Parathyroid adenoma (tissue), 2 donors: ENCODE measurements at regions not wholly inside any gene's neighbourhood (a gene's known extent, or its start where the extent isn't known, plus 50 kb on each side); places are given as distances from the start of the nearest gene placed in this dataset.

Experiments used
- H2AFZ ChIP-seq: fragments of 300-600 bp; sonication (generic); one replicate; pipeline ENCODE4 v1.7.0; 2017; ENCODE audit warnings: antibody characterized with exemption, mild to moderate bottlenecking
- H3K27ac ChIP-seq: fragments of 300-600 bp; sonication (generic); one replicate; pipeline ENCODE4 v1.7.0; 2017
- H3K27me3 ChIP-seq: fragments of 300-600 bp; sonication (generic); one replicate; pipeline ENCODE4 v1.7.0; 2017; ENCODE audit warnings: low read length; ENCODE audit not compliant: control insufficient read depth, insufficient read depth
- H3K36me3 ChIP-seq: fragments of 300-600 bp; sonication (generic); one replicate; pipeline ENCODE4 v1.7.0; 2017; ENCODE audit warnings: low read length; ENCODE audit not compliant: control insufficient read depth, insufficient read depth
- H3K4me1 ChIP-seq: fragments of 300-600 bp; sonication (generic); one replicate; pipeline ENCODE4 v1.7.0; 2017; ENCODE audit warnings: control low read depth
- H3K4me2 ChIP-seq: fragments of 300-600 bp; sonication (generic); one replicate; pipeline ENCODE4 v1.7.0; 2017; ENCODE audit warnings: low read length
- H3K4me3 ChIP-seq: fragments of 300-600 bp; sonication (generic); one replicate; pipeline ENCODE4 v1.7.0; 2017; ENCODE audit warnings: low read depth, low read length
- H3K79me2 ChIP-seq: fragments of 300-600 bp; sonication (generic); one replicate; pipeline ENCODE4 v1.7.0; 2017; ENCODE audit warnings: control low read depth
- H3K9ac ChIP-seq: fragments of 300-600 bp; sonication (generic); one replicate; pipeline ENCODE4 v1.7.0; 2017; ENCODE audit warnings: mild to moderate bottlenecking
- H3K9me3 ChIP-seq: fragments of 300-600 bp; sonication (generic); one replicate; pipeline ENCODE4 v1.7.0; 2017; ENCODE audit warnings: low read length; ENCODE audit not compliant: control insufficient read depth
- TF ChIP-seq, protein P1 (sequence below): fragments of 300-600 bp; sonication (generic); IDR thresholded peaks from one replicate; pipeline ENCODE4 v1.7.0; 2017; ENCODE audit warnings: antibody characterized with exemption, mild to moderate bottlenecking
- donor health status: primary hyperparathyroidism.

DNA sequence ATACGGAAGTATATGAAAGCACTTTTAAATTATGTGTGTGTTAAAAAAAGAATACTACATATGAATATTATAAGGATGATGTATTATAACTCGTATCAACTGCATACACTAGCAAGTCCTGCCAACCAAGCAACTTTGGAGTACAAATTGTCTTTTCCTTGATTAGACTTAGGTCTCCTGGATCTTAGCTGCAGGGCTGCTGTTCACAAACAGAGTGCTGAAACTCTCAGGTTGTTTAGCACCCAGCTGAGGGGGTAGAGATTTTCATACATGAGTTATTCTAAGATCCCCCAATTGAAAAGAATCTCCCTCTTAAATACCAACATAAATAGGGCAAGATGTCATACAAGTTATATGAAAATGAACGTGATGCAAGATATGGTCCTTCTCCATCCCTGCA, 149.8 kb upstream of the TNC start:
- Histone ChIP-seq H3K79me2 (no peaks in the 10 kb centered on the region), H3K27me3 (no peaks in the 10 kb centered on the region), H3K4me1 (no peaks in the 10 kb centered on the region), H3K36me3 (no peaks in the 10 kb centered on the region), H2AFZ (no peak overlapping the region), H3K9me3 (no peaks in the 10 kb centered on the region), H3K4me2 (no peak overlapping the region), H3K4me3 (no peak overlapping the region), H3K9ac (no peak overlapping the region), H3K27ac (no peak overlapping the region)
- TF ChIP-seq, protein P1, sequence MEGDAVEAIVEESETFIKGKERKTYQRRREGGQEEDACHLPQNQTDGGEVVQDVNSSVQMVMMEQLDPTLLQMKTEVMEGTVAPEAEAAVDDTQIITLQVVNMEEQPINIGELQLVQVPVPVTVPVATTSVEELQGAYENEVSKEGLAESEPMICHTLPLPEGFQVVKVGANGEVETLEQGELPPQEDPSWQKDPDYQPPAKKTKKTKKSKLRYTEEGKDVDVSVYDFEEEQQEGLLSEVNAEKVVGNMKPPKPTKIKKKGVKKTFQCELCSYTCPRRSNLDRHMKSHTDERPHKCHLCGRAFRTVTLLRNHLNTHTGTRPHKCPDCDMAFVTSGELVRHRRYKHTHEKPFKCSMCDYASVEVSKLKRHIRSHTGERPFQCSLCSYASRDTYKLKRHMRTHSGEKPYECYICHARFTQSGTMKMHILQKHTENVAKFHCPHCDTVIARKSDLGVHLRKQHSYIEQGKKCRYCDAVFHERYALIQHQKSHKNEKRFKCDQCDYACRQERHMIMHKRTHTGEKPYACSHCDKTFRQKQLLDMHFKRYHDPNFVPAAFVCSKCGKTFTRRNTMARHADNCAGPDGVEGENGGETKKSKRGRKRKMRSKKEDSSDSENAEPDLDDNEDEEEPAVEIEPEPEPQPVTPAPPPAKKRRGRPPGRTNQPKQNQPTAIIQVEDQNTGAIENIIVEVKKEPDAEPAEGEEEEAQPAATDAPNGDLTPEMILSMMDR: no peak

DNA sequence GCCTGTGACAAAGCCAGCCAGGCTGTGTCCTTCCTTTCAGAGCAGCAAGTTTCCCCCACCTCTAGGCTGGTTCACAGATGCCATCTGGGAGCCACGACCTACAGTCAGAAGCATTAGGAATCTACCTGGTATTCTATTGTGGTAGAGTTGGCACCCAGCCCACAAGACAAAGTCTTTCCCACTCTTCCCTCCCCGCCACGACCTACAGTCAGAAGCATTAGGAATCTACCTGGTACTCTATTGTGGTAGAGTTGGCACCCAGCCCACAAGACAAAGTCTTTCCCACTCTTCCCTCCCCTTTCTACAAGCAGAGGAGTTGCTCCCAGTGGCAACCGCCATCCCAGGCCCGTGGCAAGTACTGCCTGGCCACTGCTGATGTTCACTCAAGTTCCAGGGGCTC, 157.8 kb upstream of the TNC start:
- Histone ChIP-seq H3K4me1 (no peaks in the 10 kb centered on the region), H3K27me3 (no peaks in the 10 kb centered on the region), H3K4me2 (no peak overlapping the region), H3K4me3 (no peak overlapping the region), H3K27ac (no peak overlapping the region), H3K9ac (no peak overlapping the region), H3K36me3 (no peaks in the 10 kb centered on the region), H2AFZ (no peak overlapping the region), H3K9me3 (no peaks in the 10 kb centered on the region), H3K79me2 (no peaks in the 10 kb centered on the region)
- TF ChIP-seq, protein P1: no peak

DNA sequence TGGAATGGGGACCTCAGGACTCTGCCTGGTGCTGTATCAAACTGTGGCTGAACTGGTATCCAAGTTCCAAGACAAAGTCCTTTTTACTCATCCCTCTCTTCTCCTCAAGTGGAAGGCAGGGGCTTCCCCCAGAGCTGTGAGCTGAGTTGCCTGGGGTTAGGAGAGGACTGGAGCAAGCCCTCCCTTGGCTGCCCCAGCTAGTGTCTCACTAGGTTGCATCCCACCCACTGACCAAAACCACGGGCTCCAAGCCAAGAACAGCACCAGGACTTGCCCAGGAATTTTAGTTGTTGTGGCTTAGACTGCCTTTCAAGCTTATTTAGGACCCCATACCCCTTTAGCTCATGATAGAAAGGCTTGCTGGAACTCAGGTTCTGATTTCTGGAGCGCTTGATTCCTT, 158.7 kb upstream of the TNC start:
- TF ChIP-seq, protein P1: no peak
- no peak overlapping the region for H3K4me3 ChIP-seq
- H3K4me1 ChIP-seq: no peaks in the 10 kb centered on the region

DNA sequence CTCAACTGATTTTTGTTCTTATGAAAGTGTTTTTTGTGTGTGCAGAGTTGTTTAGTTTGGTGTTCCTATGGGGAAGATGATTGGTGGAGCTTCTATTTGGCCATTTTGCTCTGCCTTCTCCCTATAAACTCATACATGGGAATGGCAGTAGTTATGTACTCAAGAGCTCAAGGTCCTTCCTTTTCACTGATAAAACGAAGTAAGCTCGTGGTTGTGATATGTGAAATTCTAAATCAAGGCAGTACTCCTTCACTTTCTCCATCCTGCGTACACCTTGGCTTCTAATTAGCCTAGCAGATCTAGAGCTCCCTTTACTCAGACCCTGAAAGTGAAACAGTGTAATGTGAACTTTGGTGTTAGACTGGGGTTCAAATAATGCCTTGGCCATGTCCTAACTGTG, 159.3 kb upstream of the TNC start:
- TF ChIP-seq, protein P1: no peak
- Histone ChIP-seq H3K9ac (no peak overlapping the region), H3K27me3 (no peaks in the 10 kb centered on the region), H3K79me2 (no peaks in the 10 kb centered on the region), H3K4me1 (no peaks in the 10 kb centered on the region), H3K9me3 (no peaks in the 10 kb centered on the region), H2AFZ (no peak overlapping the region), H3K27ac (no peak overlapping the region), H3K4me3 (no peak overlapping the region), H3K36me3 (no peaks in the 10 kb centered on the region), H3K4me2 (no peak overlapping the region)

More for the DNA sequence above, 158.7 kb upstream of the TNC start:
- H3K9ac ChIP-seq: no peak overlapping the region
- no peaks in the 10 kb centered on the region for H3K36me3 ChIP-seq
- no peaks in the 10 kb centered on the region for H3K27me3 ChIP-seq
- no peaks in the 10 kb centered on the region for H3K9me3 ChIP-seq
- H3K27ac ChIP-seq: no peak overlapping the region
- H3K79me2 ChIP-seq: no peaks in the 10 kb centered on the region
- no peak overlapping the region for H3K4me2 ChIP-seq
- H2AFZ ChIP-seq: no peak overlapping the region

DNA sequence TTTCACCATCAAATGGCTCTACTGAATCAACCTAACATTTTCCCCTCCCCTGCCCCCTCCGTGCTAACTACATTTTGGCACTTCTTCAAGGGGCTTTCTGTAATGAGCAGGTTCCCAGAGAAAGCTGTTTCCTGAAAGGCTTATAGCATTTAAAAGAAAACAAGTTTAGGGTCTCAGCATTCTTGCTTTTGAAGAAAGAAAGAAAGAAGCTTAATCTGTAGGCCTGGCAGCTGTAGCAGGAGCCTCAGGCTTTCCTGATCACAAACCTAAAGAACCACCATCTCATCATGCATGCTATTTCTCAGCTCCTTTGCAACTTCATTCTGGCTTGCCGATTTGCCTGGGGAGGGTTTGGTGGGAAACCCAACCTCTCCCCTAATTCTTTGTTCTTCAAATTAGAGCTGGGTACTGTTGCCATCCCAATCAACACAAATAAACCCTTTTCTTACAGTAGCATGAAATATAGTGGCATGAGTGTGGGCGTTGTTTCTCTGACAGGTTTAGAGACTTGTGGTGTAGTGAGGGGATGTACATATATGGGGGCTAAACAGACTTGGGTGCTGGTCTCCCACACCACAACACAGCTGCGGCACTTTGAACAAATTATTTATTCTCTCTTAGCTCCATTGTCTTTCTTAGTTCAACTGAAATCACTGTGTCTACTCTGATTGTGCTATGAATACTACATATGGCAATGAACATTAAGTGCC, 160.5 kb upstream of the TNC start:
- Histone ChIP-seq H3K79me2 (no peaks in the 10 kb centered on the region), H3K36me3 (no peaks in the 10 kb centered on the region), H3K9ac (no peak overlapping the region), H3K27me3 (no peaks in the 10 kb centered on the region), H3K4me1 (no peaks in the 10 kb centered on the region), H3K9me3 (no peaks in the 10 kb centered on the region), H3K4me3 (no peak overlapping the region), H3K27ac (no peak overlapping the region), H2AFZ (no peak overlapping the region), H3K4me2 (no peak overlapping the region)
- TF ChIP-seq, protein P1: no peak
